DOHH2 (cell line): ENCODE measurements at regions not wholly inside any gene's neighbourhood (a gene's known extent, or its start where the extent isn't known, plus 50 kb on each side); places are given as distances from the start of the nearest gene placed in this dataset.

Source experiments
- CTCF ChIP-seq: fragments of 200-600 bp; sonication (generic); IDR thresholded peaks from one replicate; pipeline ENCODE4 v1.5.1; 2014; ENCODE audit warnings: antibody characterized with exemption, mild to moderate bottlenecking, low read depth, low read length; ENCODE audit not compliant: poor library complexity, severe bottlenecking
- EZH2phosphoT487 ChIP-seq: fragments of 200-600 bp; sonication (generic); IDR thresholded peaks from 2 replicates; pipeline ENCODE4 v1.6.1; 2017; ENCODE audit warnings: borderline replicate concordance, mild to moderate bottlenecking, antibody characterized with exemption, low read length, moderate library complexity, mixed read lengths

GRCh38 chr7:96561892-96562291 lies 147.8 kb downstream of the SEM1 start:
- no peak for TF ChIP-seq CTCF
- TF ChIP-seq EZH2phosphoT487 = no peak
